ENCODE measurements at regions not wholly inside any gene's neighbourhood (a gene's known extent, or its start where the extent isn't known, plus 50 kb on each side); places are given as distances from the start of the nearest gene placed in this dataset.

DNA sequence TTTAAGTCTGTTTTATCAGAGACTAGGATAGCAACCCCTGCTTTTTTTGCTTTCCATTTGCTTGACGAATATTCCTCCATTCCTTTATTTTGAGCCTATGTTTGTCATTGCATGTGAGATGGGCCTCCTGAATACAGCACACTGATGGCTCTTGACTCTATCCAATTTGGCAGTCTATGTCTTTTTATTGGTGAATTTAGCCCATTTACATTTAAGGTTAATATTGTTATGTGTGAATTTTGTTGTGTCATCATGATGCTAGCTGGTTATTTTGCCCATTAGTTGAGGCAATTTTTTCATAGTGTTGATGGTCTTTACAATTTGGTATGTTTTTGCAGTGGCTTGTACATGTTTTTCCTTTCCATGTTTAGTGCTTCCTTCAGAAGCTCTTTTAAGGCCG lies 50.7 kb upstream of the PDE4B start:
- no peak for DNase-seq (ENCODE audit: low read depth in 2 of 2, low spot score in 1 of 2)
